ENCODE measurements at regions not wholly inside any gene's neighbourhood (a gene's known extent, or its start where the extent isn't known, plus 50 kb on each side); places are given as distances from the start of the nearest gene placed in this dataset.

DNA sequence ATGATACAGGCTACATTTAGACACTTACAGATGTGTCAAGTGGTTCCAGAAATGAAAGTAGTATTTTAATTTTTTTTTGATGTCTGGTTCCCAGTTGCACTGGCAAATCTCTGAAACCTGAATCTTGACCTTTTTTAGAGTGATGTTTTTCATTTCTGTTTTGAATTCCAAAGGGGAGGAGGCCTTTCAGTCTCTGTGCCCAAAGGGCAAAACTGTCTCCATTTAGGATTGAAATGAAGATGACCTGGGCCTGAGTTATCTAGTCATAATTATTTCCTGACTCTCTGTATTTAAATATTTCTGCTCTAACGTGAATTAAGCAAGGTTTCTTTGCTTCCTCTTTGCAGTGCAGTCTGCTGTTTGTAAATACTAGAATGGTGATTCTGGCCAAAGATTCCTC lies 252.9 kb upstream of the ZFP64 start:
- Histone ChIP-seq H3K9ac (ENCODE audit: low read length) (no peak overlapping the region), H2AFZ (ENCODE audit: low read length) (no peak overlapping the region), H4K20me1 (ENCODE audit: insufficient read depth, low read length) (no peaks in the 10 kb centered on the region), H3K9me3 (replicated peaks; ENCODE audit: insufficient read depth, low read length) (no peaks in the 10 kb centered on the region), H3K4me3 (ENCODE audit: low read length) (no peak overlapping the region), H3K79me2 (ENCODE audit: low read length) (no peaks in the 10 kb centered on the region), H3K4me1 (ENCODE audit: low read length) (peaks cover 7% of the 10 kb centered on the region; the same call in 1 of the 2 replicates), H3K9me2 (replicated peaks; ENCODE audit: insufficient read depth, low read length) (no peaks in the 10 kb centered on the region), H3K27me3 (replicated peaks; ENCODE audit: insufficient read depth, low read length) (no peaks in the 10 kb centered on the region), H3K36me3 (replicated peaks; ENCODE audit: insufficient read depth, low read length) (no peaks in the 10 kb centered on the region), H3F3A (ENCODE audit: insufficient read depth, low read length) (no peaks in the 10 kb centered on the region), H3K27ac (ENCODE audit: low read length) (no peak overlapping the region), H3K4me2 (ENCODE audit: low read depth, low read length) (no peak overlapping the region)
- no peak for DNase-seq
- TF ChIP-seq CTCF (IDR thresholded peaks at IDR 0.05; ENCODE audit: low read length) (no peak), EZH2phosphoT487 (IDR thresholded peaks at IDR 0.05; ENCODE audit: low read length) (no peak), EZH2 (optimal IDR thresholded peaks at IDR 0.05; ENCODE audit: low read depth, low read length) (no peak)

DNA sequence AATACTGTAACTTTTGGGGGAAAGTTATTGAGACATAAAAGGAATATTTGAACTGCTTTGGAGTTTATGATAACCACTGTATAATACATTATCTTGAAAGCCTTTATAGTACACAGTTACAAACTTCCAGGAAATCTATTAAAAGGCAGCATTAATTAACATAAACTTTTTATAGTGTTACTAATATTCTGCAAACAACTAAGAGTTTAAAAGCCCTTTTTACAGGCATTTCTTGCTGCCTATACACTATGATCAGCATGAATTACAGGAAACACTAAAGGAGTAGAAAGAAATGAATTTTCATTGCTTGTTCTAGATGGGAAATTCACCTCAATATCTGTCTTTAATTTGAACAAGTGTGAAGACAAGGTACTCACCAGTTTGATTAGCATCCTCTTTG lies 252.3 kb upstream of the ZFP64 start:
- no peak for DNase-seq
- no peaks in the 10 kb centered on the region for H3K9me3 ChIP-seq (replicated peaks; ENCODE audit: insufficient read depth, low read length)
- H3K4me2 ChIP-seq (ENCODE audit: low read depth, low read length) = no peak overlapping the region
- no peak overlapping the region for H3K4me3 ChIP-seq (ENCODE audit: low read length)
- H3F3A ChIP-seq (ENCODE audit: insufficient read depth, low read length) = no peaks in the 10 kb centered on the region
- TF ChIP-seq EZH2 (optimal IDR thresholded peaks at IDR 0.05; ENCODE audit: low read depth, low read length) (no peak), EZH2phosphoT487 (IDR thresholded peaks at IDR 0.05; ENCODE audit: low read length) (no peak)
- no peak overlapping the region for H3K9ac ChIP-seq (ENCODE audit: low read length)
- H3K9me2 ChIP-seq (replicated peaks; ENCODE audit: insufficient read depth, low read length) = no peaks in the 10 kb centered on the region
- H3K79me2 ChIP-seq (ENCODE audit: low read length) = no peaks in the 10 kb centered on the region
- no peak overlapping the region for H3K27ac ChIP-seq (ENCODE audit: low read length)
- H3K27me3 ChIP-seq (replicated peaks; ENCODE audit: insufficient read depth, low read length) = no peaks in the 10 kb centered on the region
- no peaks in the 10 kb centered on the region for H3K36me3 ChIP-seq (replicated peaks; ENCODE audit: insufficient read depth, low read length)
- no peaks in the 10 kb centered on the region for H4K20me1 ChIP-seq (ENCODE audit: insufficient read depth, low read length)
- no peak overlapping the region for H2AFZ ChIP-seq (ENCODE audit: low read length)
- H3K4me1 ChIP-seq (ENCODE audit: low read length) = peaks cover 7% of the 10 kb centered on the region; the same call in 1 of the 2 replicates

DNA sequence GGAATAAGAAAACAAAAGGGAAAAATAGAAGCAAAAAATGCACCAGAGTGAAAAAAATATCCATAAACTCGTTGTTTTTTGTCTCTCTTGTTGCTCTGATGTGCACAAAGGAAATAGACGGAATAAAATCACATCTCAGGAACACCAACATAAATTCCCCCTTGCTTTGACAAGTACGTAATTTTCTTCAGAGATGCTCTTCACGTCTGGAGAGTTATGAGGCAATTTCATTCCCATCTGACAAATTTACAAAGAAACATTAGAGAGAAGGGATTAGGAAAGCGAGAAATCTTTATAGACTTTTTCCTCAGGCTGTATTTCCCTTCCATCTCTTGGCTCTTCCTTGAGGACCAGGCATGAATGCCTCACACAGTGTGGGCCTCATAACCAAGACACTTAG lies 250.1 kb upstream of the ZFP64 start:
- no peaks in the 10 kb centered on the region for H3K27me3 ChIP-seq (replicated peaks; ENCODE audit: insufficient read depth, low read length)
- DNase-seq = no peak
- H3K79me2 ChIP-seq (ENCODE audit: low read length) = no peaks in the 10 kb centered on the region
- H3K4me2 ChIP-seq (ENCODE audit: low read depth, low read length) = no peak overlapping the region
- H3K4me1 ChIP-seq (ENCODE audit: low read length) = peaks cover 7% of the 10 kb centered on the region; the same call in 1 of the 2 replicates
- H3F3A ChIP-seq (ENCODE audit: insufficient read depth, low read length) = no peaks in the 10 kb centered on the region
- no peaks in the 10 kb centered on the region for H3K9me2 ChIP-seq (replicated peaks; ENCODE audit: insufficient read depth, low read length)
- H4K20me1 ChIP-seq (ENCODE audit: insufficient read depth, low read length) = no peaks in the 10 kb centered on the region
- no peak overlapping the region for H2AFZ ChIP-seq (ENCODE audit: low read length)
- no peak overlapping the region for H3K4me3 ChIP-seq (ENCODE audit: low read length)
- TF ChIP-seq EZH2phosphoT487 (IDR thresholded peaks at IDR 0.05; ENCODE audit: low read length) (no peak), EZH2 (optimal IDR thresholded peaks at IDR 0.05; ENCODE audit: low read depth, low read length) (no peak), CTCF (IDR thresholded peaks at IDR 0.05; ENCODE audit: low read length) (no peak)
- no peaks in the 10 kb centered on the region for H3K9me3 ChIP-seq (replicated peaks; ENCODE audit: insufficient read depth, low read length)
- H3K36me3 ChIP-seq (replicated peaks; ENCODE audit: insufficient read depth, low read length) = no peaks in the 10 kb centered on the region
- no peak overlapping the region for H3K9ac ChIP-seq (ENCODE audit: low read length)
- no peak overlapping the region for H3K27ac ChIP-seq (ENCODE audit: low read length)

DNA sequence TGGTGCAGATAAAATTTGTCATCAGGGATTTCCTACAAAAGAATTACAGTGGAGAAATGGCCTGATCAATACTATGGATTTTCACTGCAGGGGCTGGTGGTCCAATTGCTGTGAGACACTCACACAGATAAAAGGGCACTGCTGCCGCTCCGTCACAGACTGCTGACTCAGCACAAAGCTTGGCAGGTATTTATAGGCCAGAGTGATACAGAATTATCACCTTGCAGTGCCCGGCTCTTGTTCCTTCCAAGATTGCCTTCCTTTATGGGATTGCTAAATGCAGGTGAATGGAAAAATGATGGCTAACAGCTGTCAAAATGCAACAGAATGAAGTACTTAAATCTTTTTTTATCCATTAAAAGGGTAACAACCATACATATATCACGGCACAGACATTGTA lies 247.8 kb upstream of the ZFP64 start:
- no peak overlapping the region for H3K27ac ChIP-seq (ENCODE audit: low read length)
- no peak overlapping the region for H3K4me2 ChIP-seq (ENCODE audit: low read depth, low read length)
- H3K9me2 ChIP-seq (replicated peaks; ENCODE audit: insufficient read depth, low read length) = no peaks in the 10 kb centered on the region
- peaks cover 4% of the 10 kb centered on the region; the same call in 1 of the 2 replicates for H3K4me1 ChIP-seq (ENCODE audit: low read length)
- H3F3A ChIP-seq (ENCODE audit: insufficient read depth, low read length) = no peaks in the 10 kb centered on the region
- no peak for DNase-seq
- no peaks in the 10 kb centered on the region for H3K36me3 ChIP-seq (replicated peaks; ENCODE audit: insufficient read depth, low read length)
- H3K9me3 ChIP-seq (replicated peaks; ENCODE audit: insufficient read depth, low read length) = no peaks in the 10 kb centered on the region
- no peaks in the 10 kb centered on the region for H3K27me3 ChIP-seq (replicated peaks; ENCODE audit: insufficient read depth, low read length)
- no peak overlapping the region for H2AFZ ChIP-seq (ENCODE audit: low read length)
- no peaks in the 10 kb centered on the region for H3K79me2 ChIP-seq (ENCODE audit: low read length)
- no peaks in the 10 kb centered on the region for H4K20me1 ChIP-seq (ENCODE audit: insufficient read depth, low read length)
- TF ChIP-seq CTCF (IDR thresholded peaks at IDR 0.05; ENCODE audit: low read length) = no peak
- TF ChIP-seq EZH2 (optimal IDR thresholded peaks at IDR 0.05; ENCODE audit: low read depth, low read length) = no peak
- TF ChIP-seq EZH2phosphoT487 (IDR thresholded peaks at IDR 0.05; ENCODE audit: low read length) = no peak
- no peak overlapping the region for H3K4me3 ChIP-seq (ENCODE audit: low read length)
- no peak overlapping the region for H3K9ac ChIP-seq (ENCODE audit: low read length)

Data from MM.1S (cell line).